SK-N-SH (cell line): ENCODE measurements at regions not wholly inside any gene's neighbourhood (a gene's known extent, or its start where the extent isn't known, plus 50 kb on each side); places are given as distances from the start of the nearest gene placed in this dataset.

Experiments
- CTCF ChIA-PET: fragments of 300-600, 350-600 bp; formaldehyde crosslinking; extraction: SDS; loops from one replicate; lab custom pipeline; 2021; lab: Yijun Ruan, JAX
- POLR2A ChIA-PET: fragments of 350-600 bp; sonication (Branson Sonifier 250); formaldehyde crosslinking; extraction: SDS; loops from one replicate; lab custom pipeline; 2020; ENCODE audit warnings: antibody characterized with exemption, inconsistent platforms; lab: Yijun Ruan, JAX
- DNase-seq: peaks from one replicate; pipeline ENCODE4 v3.0.0; 2012
- H2AFZ ChIP-seq: fragments of 200-600 bp; sonication (generic); 2 replicates; pipeline ENCODE4 v1.8.1; 2016; ENCODE audit warnings: antibody characterized with exemption, mild to moderate bottlenecking, low read depth
- H3F3A ChIP-seq: fragments of 200-600 bp; sonication (generic); replicated peaks from 2 replicates; pipeline ENCODE3; 2016; ENCODE audit warnings: antibody characterized with exemption, mild to moderate bottlenecking; ENCODE audit not compliant: insufficient read depth
- H3K27ac ChIP-seq, 2 experiments: fragments of 200-500 bp in 1 of 2; fragments of 200-600 bp in 1 of 2; sonication (Bioruptor generic) in 1 of 2; sonication (generic), shearing (Covaris generic) in 1 of 2; 2 replicates each; pipeline versions ENCODE4 v1.5.1 to v1.6.1; 2014 to 2016; ENCODE audit warnings: low read depth in 2 of 2, inconsistent platforms in 1 of 2, low read length in 1 of 2, mild to moderate bottlenecking in 1 of 2, mixed read lengths in 1 of 2
- H3K27me3 ChIP-seq: fragments of 200-600 bp; sonication (generic), shearing (Covaris generic); 2 replicates; pipeline ENCODE4 v1.6.1; 2016; ENCODE audit warnings: mixed run types; ENCODE audit not compliant: insufficient read depth
- H3K36me3 ChIP-seq, 2 experiments: fragments of 200-500 bp in 1 of 2; fragments of 200-600 bp in 1 of 2; sonication (Bioruptor generic) in 1 of 2; sonication (generic) in 1 of 2; replicated peaks in 1 of 2; 2 replicates each; pipeline versions ENCODE3 to v1.5.1; 2014 to 2016; ENCODE audit warnings: low read length in 1 of 2, mild to moderate bottlenecking in 1 of 2; ENCODE audit not compliant: insufficient read depth in 2 of 2, control insufficient read depth in 1 of 2
- H3K4me1 ChIP-seq, 2 experiments: fragments of 200-500 bp in 1 of 2; fragments of 200-600 bp in 1 of 2; sonication (Bioruptor generic) in 1 of 2; sonication (generic), shearing (Covaris generic) in 1 of 2; 2 replicates each; pipeline versions ENCODE4 v1.5.1 to v1.6.1; 2014 to 2016; ENCODE audit warnings: low read depth in 1 of 2, low read length in 1 of 2, mixed run types in 1 of 2; ENCODE audit not compliant: insufficient read depth in 2 of 2, control insufficient read depth in 1 of 2
- H3K4me2 ChIP-seq: fragments of 200-600 bp; sonication (generic), shearing (Covaris generic); 2 replicates; pipeline ENCODE4 v1.6.1; 2017; ENCODE audit warnings: mixed run types
- H3K4me3 ChIP-seq, 2 experiments: fragments of 200-500 bp in 1 of 2; fragments of 200-600 bp in 1 of 2; sonication (Bioruptor generic) in 1 of 2; sonication (generic), shearing (Covaris generic) in 1 of 2; 2 replicates each; pipeline versions ENCODE4 v1.5.1 to v1.8.1; 2014 to 2016; ENCODE audit warnings: low read depth in 2 of 2, inconsistent platforms in 1 of 2, low read length in 1 of 2, mild to moderate bottlenecking in 1 of 2, mixed read lengths in 1 of 2, moderate library complexity in 1 of 2
- H3K79me2 ChIP-seq: fragments of 200-600 bp; sonication (generic); 2 replicates; pipeline ENCODE4 v1.8.1; 2017; ENCODE audit warnings: mild to moderate bottlenecking; ENCODE audit not compliant: insufficient read depth
- H3K9ac ChIP-seq: fragments of 200-600 bp; sonication (generic); 2 replicates; pipeline ENCODE4 v1.6.1; 2017; ENCODE audit warnings: mixed run types
- H3K9me2 ChIP-seq: fragments of 200-600 bp; sonication (generic); 2 replicates; pipeline ENCODE4 v1.6.1; 2017; ENCODE audit warnings: mixed run types
- H3K9me3 ChIP-seq: fragments of 200-600 bp; sonication (generic); 2 replicates; pipeline ENCODE4 v1.6.1; 2017; ENCODE audit warnings: mixed run types, mild to moderate bottlenecking, moderate library complexity
- H4K20me1 ChIP-seq: fragments of 200-600 bp; sonication (generic); 2 replicates; pipeline ENCODE4 v1.6.1; 2017; ENCODE audit warnings: mild to moderate bottlenecking, mixed run types; ENCODE audit not compliant: insufficient read depth
- CTCF ChIP-seq: fragments of 200-600 bp; sonication (generic); IDR thresholded peaks from 2 replicates; pipeline ENCODE4 v1.6.1; 2017; ENCODE audit warnings: antibody characterized with exemption, mild to moderate bottlenecking, moderate library complexity
- FOSL2 ChIP-seq: IDR thresholded peaks from 2 replicates; pipeline ENCODE4 v1.4.0; 2012; ENCODE audit warnings: low read depth, mild to moderate bottlenecking, moderate library complexity, borderline replicate concordance
- FOXJ3 ChIP-seq: sonication (generic); formaldehyde crosslinking; IDR thresholded peaks from 2 replicates; pipeline ENCODE4 v1.5.1; 2020; ENCODE audit warnings: mild to moderate bottlenecking, missing genetic modification reagents
- FOXM1 ChIP-seq: IDR thresholded peaks from 2 replicates; pipeline ENCODE4 v1.4.0; 2012; ENCODE audit warnings: low read depth, mild to moderate bottlenecking
- GATA2 ChIP-seq: sonication (generic); formaldehyde crosslinking; IDR thresholded peaks from 2 replicates; pipeline ENCODE4 v1.5.0; 2020; ENCODE audit warnings: mild to moderate bottlenecking, missing genetic modification reagents
- IRF3 ChIP-seq: fragments of 150-350 bp; IDR thresholded peaks from 2 replicates; pipeline ENCODE4 v1.6.1; 2016; ENCODE audit warnings: mild to moderate bottlenecking, low read depth, low read length
- JUND ChIP-seq: IDR thresholded peaks from 2 replicates; pipeline ENCODE4 v1.4.0; 2012
- MAX ChIP-seq: IDR thresholded peaks from 2 replicates; pipeline ENCODE4 v1.4.0; 2012; ENCODE audit warnings: low read depth
- MEF2A ChIP-seq: IDR thresholded peaks from 2 replicates; pipeline ENCODE4 v1.4.0; 2012; ENCODE audit warnings: low read depth, borderline replicate concordance
- MXI1 ChIP-seq: IDR thresholded peaks from 2 replicates; pipeline ENCODE4 v1.6.1; 2012; ENCODE audit warnings: mild to moderate bottlenecking, low read depth, low read length, improper control_type of control experiment
- NRF1 ChIP-seq: IDR thresholded peaks from 2 replicates; pipeline ENCODE4 v1.6.1; 2012; ENCODE audit warnings: low read depth, mild to moderate bottlenecking, low read length
- PBX3 ChIP-seq: IDR thresholded peaks from 2 replicates; pipeline ENCODE4; 2012
- RAD21 ChIP-seq: IDR thresholded peaks from 2 replicates; pipeline ENCODE4 v1.6.1; 2012; ENCODE audit warnings: mild to moderate bottlenecking, low read length
- RXRA ChIP-seq: IDR thresholded peaks from 2 replicates; pipeline ENCODE4 v1.4.0; 2012; ENCODE audit warnings: low read depth, mild to moderate bottlenecking, borderline replicate concordance
- SIN3A ChIP-seq: IDR thresholded peaks from 2 replicates; pipeline ENCODE4 v1.6.1; 2012; ENCODE audit warnings: low read depth, mild to moderate bottlenecking, low read length, moderate library complexity, borderline replicate concordance
- SMC3 ChIP-seq: IDR thresholded peaks from 2 replicates; pipeline ENCODE4 v1.6.1; 2012; ENCODE audit warnings: low read depth, low read length, improper control_type of control experiment
- TAF1 ChIP-seq: IDR thresholded peaks from 2 replicates; pipeline ENCODE4 v1.6.1; 2012; ENCODE audit warnings: low read depth, mild to moderate bottlenecking, low read length, moderate library complexity, borderline replicate concordance
- TEAD4 ChIP-seq: IDR thresholded peaks from 2 replicates; pipeline ENCODE4 v1.4.0; 2012; ENCODE audit warnings: mild to moderate bottlenecking, borderline replicate concordance; ENCODE audit not compliant: insufficient read depth
- USF1 ChIP-seq: IDR thresholded peaks from 2 replicates; pipeline ENCODE4 v1.4.0; 2012; ENCODE audit warnings: low read depth, borderline replicate concordance
- USF2 ChIP-seq: fragments of 150-350 bp; IDR thresholded peaks from 2 replicates; pipeline ENCODE4 v1.6.1; 2017; ENCODE audit warnings: antibody characterized with exemption, low read length, low read depth, borderline replicate concordance
- WGBS: methylation state at CpG from one replicate; pipeline ENCODE4 v1.1.6; 2017; ENCODE audit warnings: low lambda C conversion rate; 5-methylcytosine and 5-hydroxymethylcytosine counted together

GRCh38 chr1:101144671-101145448 is 92.0 kb upstream of the S1PR1 start (continued):
- TF ChIP-seq PBX3 (no peak), FOXJ3 (CRISPR knock-in tag) (no peak), TAF1 (no peak), FOSL2 (no peak)

GRCh38 chr1:101142244-101142643 is 94.6 kb upstream of the S1PR1 start:
- 93% methylated on average over 1 of the region's 1 CpG for WGBS
- Histone ChIP-seq H3K27ac (no peak overlapping the region), H3K27me3 (no peaks in the 10 kb centered on the region), H3K9ac (no peak overlapping the region), H3K9me2 (no peaks in the 10 kb centered on the region), H3K79me2 (no peaks in the 10 kb centered on the region), H3K4me1 (peaks cover 0 to 3% of the 10 kb centered on the region in 2 experiments; a peak in 2 of 4 replicates), H3F3A (no peaks in the 10 kb centered on the region), H3K36me3 (no peaks in the 10 kb centered on the region), H4K20me1 (no peaks in the 10 kb centered on the region), H3K9me3 (no peaks in the 10 kb centered on the region), H3K4me3 (no peak overlapping the region), H3K4me2 (no peak overlapping the region), H2AFZ (no peak overlapping the region)
- ChIA-PET CTCF (no interaction called here), POLR2A (no interaction called here)
- DNase-seq: no peak
- TF ChIP-seq PBX3 (no peak), GATA2 (no peak), USF2 (no peak), MXI1 (no peak), SIN3A (no peak), IRF3 (no peak), FOSL2 (no peak), FOXM1 (no peak), USF1 (no peak), TEAD4 (no peak), MEF2A (no peak), SMC3 (no peak), MAX (no peak), CTCF (no peak), RXRA (no peak), JUND (no peak), NRF1 (no peak), RAD21 (no peak)
